ENCODE measurements at regions not wholly inside any gene's neighbourhood (a gene's known extent, or its start where the extent isn't known, plus 50 kb on each side); places are given as distances from the start of the nearest gene placed in this dataset.

GRCh38 chr15:77907824-77908751 lies 169.4 kb downstream of the TBC1D2B start:
- no peak for TF ChIP-seq POLR2AphosphoS5 (IDR thresholded peaks at IDR 0.05)
- TF ChIP-seq CTCF (IDR thresholded peaks at IDR 0.05) = peak in 1 of 3 experiments; percentile 13
